Type B pancreatic cell (in vitro differentiated cells): ENCODE measurements at regions not wholly inside any gene's neighbourhood (a gene's known extent, or its start where the extent isn't known, plus 50 kb on each side); places are given as distances from the start of the nearest gene placed in this dataset.

Experiments used
- DNase-seq: peaks from one replicate; pipeline ENCODE4 v3.0.0; 2021; ENCODE audit warnings: mixed read lengths; ENCODE audit not compliant: unreplicated experiment; ENCODE audit errors: extremely low spot score
- H3K27ac Mint-ChIP-seq: 2 replicates; pipeline ENCODE4 v1.8.0; 2021; ENCODE audit warnings: mild to moderate bottlenecking, mixed read lengths
- H3K27me3 Mint-ChIP-seq: 2 replicates; pipeline ENCODE4 v1.8.0; 2021; ENCODE audit warnings: mixed read lengths
- H3K36me3 Mint-ChIP-seq: 2 replicates; pipeline ENCODE4 v1.8.0; 2021; ENCODE audit warnings: mixed read lengths
- H3K4me1 Mint-ChIP-seq: one replicate; pipeline ENCODE4 v1.8.0; 2021; ENCODE audit warnings: mixed read lengths; ENCODE audit not compliant: unreplicated experiment
- H3K4me3 Mint-ChIP-seq: 2 replicates; pipeline ENCODE4 v1.8.0; 2021; ENCODE audit warnings: mild to moderate bottlenecking, mixed read lengths
- H3K9me3 Mint-ChIP-seq: 2 replicates; pipeline ENCODE4 v1.8.0; 2021; ENCODE audit warnings: mixed read lengths
- TF ChIP-seq, protein P1 (sequence below): fragments of 200-600 bp; sonication (generic); conservative IDR thresholded peaks from 2 replicates; pipeline ENCODE4 v1.5.0; 2021; ENCODE audit warnings: antibody characterized with exemption, mild to moderate bottlenecking

DNA sequence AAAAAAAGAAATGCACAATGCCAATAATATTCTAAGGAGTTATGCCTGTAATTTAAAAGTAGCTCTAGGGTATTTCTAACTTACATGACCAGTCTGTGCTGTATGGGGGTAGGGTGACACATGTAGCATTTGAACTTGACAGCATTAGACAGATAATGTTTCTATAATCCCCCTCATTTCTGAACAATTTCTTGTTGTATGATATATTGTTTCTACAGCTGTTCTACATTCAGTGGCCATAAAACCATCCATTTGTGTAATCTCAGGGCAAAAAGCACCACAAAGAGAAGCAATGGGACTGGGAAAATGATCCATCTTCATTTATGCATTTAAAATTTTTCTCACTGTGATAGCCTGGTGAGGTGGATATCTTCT is 767.8 kb downstream of the TFAP2A start:
- DNase-seq: no peak
- Mint-ChIP-seq H3K36me3 (no peaks in the 10 kb centered on the region), H3K27ac (peak overlapping the region; percentile 50), H3K9me3 (no peaks in the 10 kb centered on the region), H3K4me3 (no peak overlapping the region), H3K4me1 (peaks cover 11% of the 10 kb centered on the region), H3K27me3 (no peaks in the 10 kb centered on the region)
- TF ChIP-seq, protein P1, sequence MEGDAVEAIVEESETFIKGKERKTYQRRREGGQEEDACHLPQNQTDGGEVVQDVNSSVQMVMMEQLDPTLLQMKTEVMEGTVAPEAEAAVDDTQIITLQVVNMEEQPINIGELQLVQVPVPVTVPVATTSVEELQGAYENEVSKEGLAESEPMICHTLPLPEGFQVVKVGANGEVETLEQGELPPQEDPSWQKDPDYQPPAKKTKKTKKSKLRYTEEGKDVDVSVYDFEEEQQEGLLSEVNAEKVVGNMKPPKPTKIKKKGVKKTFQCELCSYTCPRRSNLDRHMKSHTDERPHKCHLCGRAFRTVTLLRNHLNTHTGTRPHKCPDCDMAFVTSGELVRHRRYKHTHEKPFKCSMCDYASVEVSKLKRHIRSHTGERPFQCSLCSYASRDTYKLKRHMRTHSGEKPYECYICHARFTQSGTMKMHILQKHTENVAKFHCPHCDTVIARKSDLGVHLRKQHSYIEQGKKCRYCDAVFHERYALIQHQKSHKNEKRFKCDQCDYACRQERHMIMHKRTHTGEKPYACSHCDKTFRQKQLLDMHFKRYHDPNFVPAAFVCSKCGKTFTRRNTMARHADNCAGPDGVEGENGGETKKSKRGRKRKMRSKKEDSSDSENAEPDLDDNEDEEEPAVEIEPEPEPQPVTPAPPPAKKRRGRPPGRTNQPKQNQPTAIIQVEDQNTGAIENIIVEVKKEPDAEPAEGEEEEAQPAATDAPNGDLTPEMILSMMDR: no peak

DNA sequence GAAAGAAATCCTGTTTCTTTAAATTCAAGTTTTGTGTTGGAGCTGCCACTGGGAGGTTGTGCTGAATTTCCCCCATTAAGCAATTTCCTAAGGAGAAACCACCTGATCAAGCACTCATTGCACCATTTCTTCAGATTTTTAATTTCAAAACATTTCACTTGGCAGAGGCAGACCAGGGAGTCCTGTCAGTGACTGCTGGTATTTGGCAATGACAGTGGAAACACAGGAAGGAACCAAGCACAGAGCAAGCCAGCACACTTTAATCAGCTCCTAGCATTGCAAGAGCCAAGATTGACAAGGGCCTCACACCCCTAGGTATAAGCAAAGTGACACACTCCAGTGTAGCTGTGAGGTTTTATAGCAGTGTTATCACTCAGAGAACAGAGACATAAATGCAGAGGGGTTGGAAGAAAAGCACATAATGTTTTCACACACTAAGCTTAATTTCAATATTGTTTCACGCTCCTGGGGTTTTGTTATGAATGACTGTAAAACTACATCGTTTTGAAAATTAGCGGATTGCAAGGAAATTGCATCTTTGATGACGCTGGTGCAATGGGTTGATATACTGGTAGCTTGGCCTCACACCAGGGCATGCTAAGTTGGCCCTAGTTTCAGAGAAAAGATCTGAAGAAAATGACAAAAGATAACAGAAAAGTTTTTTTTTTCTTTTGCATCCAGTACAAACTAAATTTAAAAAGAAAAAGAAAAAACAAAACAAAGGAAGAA is 768.4 kb downstream of the TFAP2A start:
- Mint-ChIP-seq H3K9me3 (no peaks in the 10 kb centered on the region), H3K4me3 (no peak overlapping the region), H3K27ac (no peak overlapping the region), H3K27me3 (no peaks in the 10 kb centered on the region), H3K36me3 (no peaks in the 10 kb centered on the region), H3K4me1 (peaks cover 11% of the 10 kb centered on the region)
- DNase-seq: no peak
- TF ChIP-seq, protein P1: no peak

- TF ChIP-seq, protein P1: no peak
- H3K27ac Mint-ChIP-seq: no peak overlapping the region
- no peak overlapping the region for H3K4me3 Mint-ChIP-seq
- DNase-seq: no peak
- no peaks in the 10 kb centered on the region for H3K4me1 Mint-ChIP-seq
- no peaks in the 10 kb centered on the region for H3K27me3 Mint-ChIP-seq
- no peaks in the 10 kb centered on the region for H3K36me3 Mint-ChIP-seq
- H3K9me3 Mint-ChIP-seq: no peaks in the 10 kb centered on the region
Measured at GRCh38 chr6:9638861-9639260, 776.0 kb downstream of the TFAP2A start.

DNA sequence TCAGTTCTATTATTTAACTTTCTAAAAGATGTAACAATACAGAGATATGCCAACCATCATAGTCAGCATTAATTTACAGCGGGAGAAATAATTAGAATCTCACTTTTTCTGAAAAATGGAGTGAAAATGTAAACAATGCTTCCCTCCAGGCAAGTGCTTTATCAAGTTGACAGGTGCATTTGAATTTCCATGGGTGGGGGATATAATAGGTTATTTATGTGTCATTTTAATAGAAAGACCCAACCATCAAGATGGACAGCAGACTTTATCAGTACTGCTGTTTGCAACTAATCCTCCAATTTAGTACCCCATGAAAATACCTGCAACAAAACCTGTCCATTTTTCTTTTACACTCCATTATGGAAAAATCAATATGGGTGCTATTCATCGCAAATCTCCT is 780.1 kb downstream of the TFAP2A start:
- Mint-ChIP-seq H3K4me1 (no peaks in the 10 kb centered on the region), H3K27me3 (no peaks in the 10 kb centered on the region), H3K4me3 (no peak overlapping the region), H3K9me3 (peaks cover 5% of the 10 kb centered on the region), H3K27ac (no peak overlapping the region), H3K36me3 (no peaks in the 10 kb centered on the region)
- no peak for DNase-seq
- TF ChIP-seq, protein P1: no peak

- no peak for DNase-seq
- Mint-ChIP-seq H3K4me3 (no peak overlapping the region), H3K36me3 (no peaks in the 10 kb centered on the region), H3K9me3 (peaks cover 11% of the 10 kb centered on the region), H3K27me3 (no peaks in the 10 kb centered on the region), H3K4me1 (no peaks in the 10 kb centered on the region), H3K27ac (no peak overlapping the region)
- TF ChIP-seq, protein P1: no peak
Measured at GRCh38 chr6:9632026-9632425, 782.8 kb downstream of the TFAP2A start.
